ENCODE measurements at regions not wholly inside any gene's neighbourhood (a gene's known extent, or its start where the extent isn't known, plus 50 kb on each side); places are given as distances from the start of the nearest gene placed in this dataset.
A peak's percentile ranks its signal among the peaks of the same experiment; 100 is the strongest.

- Histone ChIP-seq H3K4me3 (no peak overlapping the region), H3K36me3 (no peaks in the 10 kb centered on the region), H3K4me2 (no peak overlapping the region), H3K27ac (no peak overlapping the region), H3K9me3 (no peaks in the 10 kb centered on the region), H4K20me1 (no peaks in the 10 kb centered on the region), H3K9ac (no peak overlapping the region), H3K27me3 (no peaks in the 10 kb centered on the region), H3K4me1 (no peaks in the 10 kb centered on the region)
- no peak for TF ChIP-seq Cebpa-rat (IDR thresholded peaks at IDR 0.05)
These were observed 354.5 kb downstream of the WDR72 start for GRCh38 chr15:53404930-53405493.

- Histone ChIP-seq H3K4me3 (no peak overlapping the region), H3K9me3 (no peaks in the 10 kb centered on the region), H4K20me1 (no peaks in the 10 kb centered on the region), H3K4me2 (no peak overlapping the region), H3K9ac (no peak overlapping the region), H3K27ac (no peak overlapping the region), H3K36me3 (no peaks in the 10 kb centered on the region), H3K27me3 (no peaks in the 10 kb centered on the region), H3K4me1 (no peaks in the 10 kb centered on the region)
- TF ChIP-seq Cebpa-rat (IDR thresholded peaks at IDR 0.05) = no peak
These were observed 358.0 kb downstream of the WDR72 start for GRCh38 chr15:53401503-53401902.

DNA sequence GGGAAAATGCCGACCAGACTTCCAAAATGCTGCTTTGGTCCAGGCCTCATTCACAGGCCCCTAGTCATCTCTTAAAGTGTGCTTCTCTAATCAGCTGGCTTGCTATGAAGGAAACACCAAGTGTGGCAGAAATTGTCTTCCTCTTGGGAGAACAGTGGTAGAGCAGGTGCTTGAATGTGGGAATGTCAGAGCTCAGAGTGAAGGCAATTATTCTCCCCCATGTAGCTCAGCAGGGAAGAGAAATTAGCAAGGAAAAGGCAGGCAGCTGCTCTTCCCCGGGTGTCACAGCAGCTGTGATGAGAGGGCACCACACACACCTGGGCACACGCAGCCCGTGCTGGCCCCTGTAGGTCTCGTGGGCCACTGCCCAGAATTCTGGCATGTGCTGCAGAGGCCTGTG lies 358.5 kb downstream of the WDR72 start:
- no peaks in the 10 kb centered on the region for H3K9me3 ChIP-seq
- TF ChIP-seq Cebpa-rat (IDR thresholded peaks at IDR 0.05) = no peak
- H3K4me2 ChIP-seq = no peak overlapping the region
- H3K36me3 ChIP-seq = no peaks in the 10 kb centered on the region
- no peak overlapping the region for H3K4me3 ChIP-seq
- H3K9ac ChIP-seq = no peak overlapping the region
- H4K20me1 ChIP-seq = no peaks in the 10 kb centered on the region
- H3K27me3 ChIP-seq = no peaks in the 10 kb centered on the region
- no peak overlapping the region for H3K27ac ChIP-seq
- H3K4me1 ChIP-seq = no peaks in the 10 kb centered on the region

DNA sequence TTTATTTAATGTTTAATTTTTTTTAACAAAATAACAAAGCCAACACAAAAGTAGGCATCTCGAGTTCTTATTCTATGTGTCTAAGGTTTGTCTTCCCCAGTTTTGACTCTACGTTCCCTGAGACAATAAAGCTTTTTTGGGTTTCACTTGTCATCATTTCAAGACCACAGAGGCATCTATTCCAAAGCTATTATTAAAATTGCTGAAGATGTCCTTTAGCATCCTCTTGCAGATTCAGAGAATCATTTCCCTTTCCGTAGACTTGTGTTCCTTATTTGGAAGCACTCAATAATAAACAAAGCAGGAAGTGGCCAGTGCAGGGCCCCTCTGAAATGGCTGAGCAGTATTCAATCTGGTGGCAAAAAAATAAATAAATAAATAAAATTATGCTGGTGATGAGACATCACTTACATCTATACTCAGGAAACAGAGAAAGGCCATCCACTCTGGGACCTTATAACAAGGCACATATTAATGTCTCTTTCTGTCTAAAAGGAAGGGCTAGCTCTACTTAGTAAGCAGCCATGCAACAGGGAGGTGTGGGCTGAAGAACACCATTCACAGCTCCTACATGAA lies 362.3 kb downstream of the WDR72 start:
- no peak overlapping the region for H3K4me2 ChIP-seq
- H3K36me3 ChIP-seq = no peaks in the 10 kb centered on the region
- H3K4me3 ChIP-seq = no peak overlapping the region
- H4K20me1 ChIP-seq = no peaks in the 10 kb centered on the region
- no peaks in the 10 kb centered on the region for H3K27me3 ChIP-seq
- H3K9ac ChIP-seq = no peak overlapping the region
- TF ChIP-seq Cebpa-rat (IDR thresholded peaks at IDR 0.05) = no peak
- H3K4me1 ChIP-seq = no peaks in the 10 kb centered on the region
- H3K9me3 ChIP-seq = no peaks in the 10 kb centered on the region
- H3K27ac ChIP-seq = no peak overlapping the region

DNA sequence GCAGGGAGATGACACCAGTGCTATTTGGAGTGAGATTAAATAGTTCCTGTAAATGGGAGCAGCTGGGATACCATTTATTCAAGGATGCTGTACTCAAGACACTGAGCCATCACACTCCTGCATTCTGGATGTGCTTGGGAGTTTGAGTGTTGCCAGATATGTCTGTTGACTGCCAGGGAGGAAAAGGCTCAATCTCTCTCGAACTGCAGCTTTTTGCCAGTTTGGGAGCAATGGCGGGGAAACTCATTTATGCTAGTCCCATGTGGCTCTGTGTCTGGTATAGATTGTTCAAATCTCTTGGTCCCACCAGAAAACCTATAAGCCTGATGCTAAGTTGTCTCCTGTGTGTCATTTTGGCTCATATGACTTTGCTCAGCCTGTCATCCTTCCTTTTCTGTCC lies 363.6 kb downstream of the WDR72 start:
- no peaks in the 10 kb centered on the region for H3K27me3 ChIP-seq
- no peak overlapping the region for H3K4me2 ChIP-seq
- no peaks in the 10 kb centered on the region for H3K4me1 ChIP-seq
- H4K20me1 ChIP-seq = no peaks in the 10 kb centered on the region
- H3K9ac ChIP-seq = no peak overlapping the region
- no peak for TF ChIP-seq Cebpa-rat (IDR thresholded peaks at IDR 0.05)
- no peak overlapping the region for H3K27ac ChIP-seq
- no peaks in the 10 kb centered on the region for H3K36me3 ChIP-seq
- no peak overlapping the region for H3K4me3 ChIP-seq
- H3K9me3 ChIP-seq = no peaks in the 10 kb centered on the region

- no peak overlapping the region for H3K4me2 ChIP-seq
- no peak overlapping the region for H3K9ac ChIP-seq
- H3K9me3 ChIP-seq = no peaks in the 10 kb centered on the region
- peaks cover 14% of the 10 kb centered on the region for H3K4me1 ChIP-seq
- no peak overlapping the region for H3K4me3 ChIP-seq
- no peaks in the 10 kb centered on the region for H4K20me1 ChIP-seq
- no peak for TF ChIP-seq Cebpa-rat (IDR thresholded peaks at IDR 0.05)
- no peaks in the 10 kb centered on the region for H3K27me3 ChIP-seq
- no peak overlapping the region for H3K27ac ChIP-seq
- no peaks in the 10 kb centered on the region for H3K36me3 ChIP-seq
These were observed 368.9 kb downstream of the WDR72 start for GRCh38 chr15:53390549-53390948.

- no peak overlapping the region; the same call in 1 of the 2 replicates for H3K27ac ChIP-seq
- no peaks in the 10 kb centered on the region for H4K20me1 ChIP-seq
- H3K9ac ChIP-seq = no peak overlapping the region
- peaks cover 14% of the 10 kb centered on the region for H3K4me1 ChIP-seq
- peak overlapping the region; percentile 56 for H3K4me2 ChIP-seq
- H3K9me3 ChIP-seq = no peaks in the 10 kb centered on the region
- no peaks in the 10 kb centered on the region for H3K27me3 ChIP-seq
- TF ChIP-seq Cebpa-rat (IDR thresholded peaks at IDR 0.05) = no peak
- no peak overlapping the region for H3K4me3 ChIP-seq
- H3K36me3 ChIP-seq = no peaks in the 10 kb centered on the region
These were observed 370.0 kb downstream of the WDR72 start for GRCh38 chr15:53389271-53390037.

DNA sequence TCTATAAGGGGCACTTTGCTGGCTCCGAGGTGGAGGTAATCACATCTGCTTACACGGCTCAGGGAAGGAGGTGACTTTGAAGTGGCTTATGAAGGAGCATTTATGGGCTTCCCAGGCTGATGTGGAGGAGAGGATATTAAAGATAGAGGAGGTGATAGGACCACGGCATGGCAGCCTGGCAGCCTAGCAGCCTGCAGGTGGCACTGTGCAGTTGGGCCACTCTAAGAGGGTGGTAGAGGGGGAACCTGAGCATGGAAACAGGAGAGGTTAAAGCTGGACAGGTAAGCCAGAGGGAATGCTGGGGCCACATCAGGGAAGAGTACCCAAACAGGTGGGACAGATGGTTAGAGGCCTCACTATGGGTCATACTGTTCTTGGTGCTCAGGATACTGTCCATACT lies 375.0 kb downstream of the WDR72 start:
- Histone ChIP-seq H3K9me3 (no peaks in the 10 kb centered on the region), H3K27me3 (no peaks in the 10 kb centered on the region), H3K9ac (no peak overlapping the region), H4K20me1 (no peaks in the 10 kb centered on the region), H3K4me2 (no peak overlapping the region), H3K36me3 (no peaks in the 10 kb centered on the region), H3K4me1 (peaks cover 14% of the 10 kb centered on the region), H3K27ac (no peak overlapping the region), H3K4me3 (no peak overlapping the region)
- no peak for TF ChIP-seq Cebpa-rat (IDR thresholded peaks at IDR 0.05)

- H3K4me1 ChIP-seq = no peaks in the 10 kb centered on the region
- no peaks in the 10 kb centered on the region for H3K27me3 ChIP-seq
- no peak overlapping the region for H3K4me2 ChIP-seq
- no peaks in the 10 kb centered on the region for H3K36me3 ChIP-seq
- H3K4me3 ChIP-seq = no peak overlapping the region
- H4K20me1 ChIP-seq = no peaks in the 10 kb centered on the region
- no peak overlapping the region for H3K27ac ChIP-seq
- no peak for TF ChIP-seq Cebpa-rat (IDR thresholded peaks at IDR 0.05)
- H3K9ac ChIP-seq = no peak overlapping the region
- H3K9me3 ChIP-seq = no peaks in the 10 kb centered on the region
These were observed 381.2 kb downstream of the WDR72 start for GRCh38 chr15:53378096-53378800.

- Histone ChIP-seq H3K36me3 (no peaks in the 10 kb centered on the region), H3K4me3 (no peak overlapping the region), H3K27ac (no peak overlapping the region), H3K27me3 (no peaks in the 10 kb centered on the region), H3K4me2 (no peak overlapping the region), H4K20me1 (no peaks in the 10 kb centered on the region), H3K9me3 (no peaks in the 10 kb centered on the region), H3K4me1 (no peaks in the 10 kb centered on the region), H3K9ac (no peak overlapping the region)
- no peak for TF ChIP-seq Cebpa-rat (IDR thresholded peaks at IDR 0.05)
These were observed 391.7 kb downstream of the WDR72 start for GRCh38 chr15:53367740-53368139.
